HUES64 (cell line): ENCODE measurements at regions not wholly inside any gene's neighbourhood (a gene's known extent, or its start where the extent isn't known, plus 50 kb on each side); places are given as distances from the start of the nearest gene placed in this dataset.

ENCODE experiments used
- H3K27ac ChIP-seq: 2 replicates; pipeline ENCODE4 v1.7.0; 2013; ENCODE audit warnings: low read depth, low read length, inconsistent platforms
- H3K27me3 ChIP-seq: 2 replicates; pipeline ENCODE4 v1.6.1; 2013; ENCODE audit warnings: mild to moderate bottlenecking, low read length; ENCODE audit not compliant: insufficient read depth
- H3K36me3 ChIP-seq: 2 replicates; pipeline ENCODE4 v1.6.1; 2013; ENCODE audit warnings: mild to moderate bottlenecking, low read length; ENCODE audit not compliant: insufficient read depth
- H3K4me1 ChIP-seq: 2 replicates; pipeline ENCODE4 v1.6.1; 2013; ENCODE audit warnings: mild to moderate bottlenecking, low read length, moderate library complexity; ENCODE audit not compliant: insufficient read depth
- H3K4me3 ChIP-seq: 2 replicates; pipeline ENCODE4 v1.5.1; 2013; ENCODE audit warnings: mild to moderate bottlenecking, low read length, moderate library complexity
- H3K9ac ChIP-seq: 2 replicates; pipeline ENCODE4 v1.6.1; 2013; ENCODE audit warnings: mild to moderate bottlenecking, low read depth, low read length
- H3K9me3 ChIP-seq: 2 replicates; pipeline ENCODE4 v1.6.1; 2013; ENCODE audit warnings: low read depth, low read length; ENCODE audit not compliant: insufficient read depth
- WGBS: fragments of 150-250, 120-280 bp; methylation state at CpG from one replicate; pipeline ENCODE4 v1.1.7; 2013; ENCODE audit warnings: missing lambda C conversion rate; 5-methylcytosine and 5-hydroxymethylcytosine counted together

DNA sequence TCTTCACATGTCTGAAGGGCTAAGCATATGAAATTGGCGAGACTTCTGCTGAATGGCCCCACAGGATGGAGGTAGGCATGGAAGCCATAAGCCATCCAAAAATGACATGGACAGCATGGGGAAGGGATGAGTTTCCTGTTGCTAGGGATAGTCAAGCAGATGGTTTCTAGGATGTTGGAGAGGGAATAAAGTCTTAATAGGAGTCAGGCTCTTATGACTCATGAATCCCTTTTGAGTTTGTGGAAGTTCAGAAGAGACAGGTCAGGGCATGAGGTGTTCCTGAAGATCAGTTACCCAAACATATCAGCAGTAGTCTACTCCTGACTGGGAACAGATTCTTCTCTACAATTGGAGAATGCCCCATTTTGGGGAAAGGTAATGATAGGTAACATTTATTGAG, 243.9 kb downstream of the REEP3 start:
- H3K27me3 ChIP-seq: no peaks in the 10 kb centered on the region
- no peak overlapping the region for H3K27ac ChIP-seq
- H3K9ac ChIP-seq: no peak overlapping the region
- H3K4me1 ChIP-seq: peaks cover 12% of the 10 kb centered on the region
- WGBS: 100% methylated on average over 1 of the region's 1 CpG
- no peak overlapping the region for H3K4me3 ChIP-seq
- no peaks in the 10 kb centered on the region for H3K36me3 ChIP-seq
- H3K9me3 ChIP-seq: no peaks in the 10 kb centered on the region

DNA sequence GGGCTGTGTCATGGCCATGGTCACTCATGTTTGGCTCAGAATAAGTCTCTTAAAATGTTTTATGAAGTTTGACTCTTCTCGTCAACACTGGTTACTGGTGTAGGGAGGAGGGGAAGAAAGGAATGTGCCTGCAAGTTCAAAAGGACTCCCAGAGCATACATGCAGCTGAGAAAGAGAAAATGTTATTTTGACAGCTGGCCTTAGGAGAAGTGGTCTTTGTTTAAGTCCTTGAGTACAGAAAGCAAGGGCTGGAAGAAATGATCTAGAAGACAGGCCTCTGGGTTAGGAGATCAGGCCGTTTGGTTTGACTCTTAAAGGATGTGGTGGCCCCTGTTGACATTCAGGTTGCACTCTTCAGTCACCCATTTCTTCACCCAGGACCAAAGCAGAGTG, 245.5 kb downstream of the REEP3 start:
- H3K4me3 ChIP-seq: no peak overlapping the region
- no peaks in the 10 kb centered on the region for H3K36me3 ChIP-seq
- 48% methylated on average over 2 of the region's 2 CpGs for WGBS
- 0 out of 2 replicates have a peak overlapping the region, but pooled peaks have one; percentile 10 for H3K27ac ChIP-seq
- no peaks in the 10 kb centered on the region for H3K27me3 ChIP-seq
- H3K9ac ChIP-seq: no peak overlapping the region
- H3K9me3 ChIP-seq: no peaks in the 10 kb centered on the region
- peaks cover 12% of the 10 kb centered on the region for H3K4me1 ChIP-seq

- H3K4me1 ChIP-seq: peaks cover 12% of the 10 kb centered on the region
- no peaks in the 10 kb centered on the region for H3K27me3 ChIP-seq
- no peak overlapping the region for H3K27ac ChIP-seq
- no peak overlapping the region for H3K9ac ChIP-seq
- no peaks in the 10 kb centered on the region for H3K36me3 ChIP-seq
- no peaks in the 10 kb centered on the region for H3K9me3 ChIP-seq
- WGBS: 90% methylated on average over 2 of the region's 4 CpGs
- no peak overlapping the region for H3K4me3 ChIP-seq
Measured at GRCh38 chr10:63767138-63767801, 246.1 kb downstream of the REEP3 start.

GRCh38 chr10:63769367-63769766, 248.2 kb downstream of the REEP3 start:
- Histone ChIP-seq H3K4me3 (no peak overlapping the region), H3K9ac (no peak overlapping the region), H3K9me3 (no peaks in the 10 kb centered on the region), H3K4me1 (peaks cover 12% of the 10 kb centered on the region), H3K27ac (no peak overlapping the region), H3K36me3 (no peaks in the 10 kb centered on the region), H3K27me3 (no peaks in the 10 kb centered on the region)

DNA sequence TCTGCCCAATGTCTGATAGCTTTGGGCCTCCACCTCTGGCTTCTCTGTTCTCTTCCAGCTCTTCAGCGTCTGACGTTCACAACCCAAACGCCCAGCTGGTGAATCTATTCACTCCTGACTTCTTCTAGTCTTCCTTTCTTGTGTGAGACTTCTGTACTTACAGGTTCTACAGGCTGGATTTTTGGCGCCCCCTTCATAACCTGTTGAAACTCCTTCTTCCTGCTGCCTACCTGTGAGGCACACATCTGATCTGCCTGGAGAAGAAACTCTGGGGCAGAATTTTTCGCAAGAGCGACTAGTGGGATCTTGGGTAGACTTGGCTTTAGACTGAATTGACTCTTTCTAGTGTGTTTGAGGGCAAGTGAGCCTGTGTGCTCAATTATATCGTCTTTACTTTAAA, 249.3 kb downstream of the REEP3 start:
- Histone ChIP-seq H3K4me1 (peaks cover 12% of the 10 kb centered on the region), H3K4me3 (no peak overlapping the region), H3K36me3 (no peaks in the 10 kb centered on the region), H3K27me3 (no peaks in the 10 kb centered on the region), H3K9me3 (no peaks in the 10 kb centered on the region), H3K27ac (no peak overlapping the region), H3K9ac (no peak overlapping the region)
- 88% methylated on average over 7 of the region's 7 CpGs for WGBS

GRCh38 chr10:63772491-63772890, 251.3 kb downstream of the REEP3 start:
- Histone ChIP-seq H3K4me1 (no peaks in the 10 kb centered on the region), H3K36me3 (no peaks in the 10 kb centered on the region), H3K9ac (no peak overlapping the region), H3K9me3 (no peaks in the 10 kb centered on the region), H3K27me3 (no peaks in the 10 kb centered on the region), H3K27ac (no peak overlapping the region), H3K4me3 (no peak overlapping the region)
- 80% methylated on average over 1 of the region's 1 CpG for WGBS

GRCh38 chr10:63773106-63773505, 251.9 kb downstream of the REEP3 start:
- no peaks in the 10 kb centered on the region for H3K4me1 ChIP-seq
- H3K9me3 ChIP-seq: no peaks in the 10 kb centered on the region
- H3K27me3 ChIP-seq: no peaks in the 10 kb centered on the region
- 68% methylated on average over 1 of the region's 1 CpG for WGBS
- no peak overlapping the region for H3K9ac ChIP-seq
- H3K36me3 ChIP-seq: no peaks in the 10 kb centered on the region
- H3K27ac ChIP-seq: no peak overlapping the region
- no peak overlapping the region for H3K4me3 ChIP-seq

DNA sequence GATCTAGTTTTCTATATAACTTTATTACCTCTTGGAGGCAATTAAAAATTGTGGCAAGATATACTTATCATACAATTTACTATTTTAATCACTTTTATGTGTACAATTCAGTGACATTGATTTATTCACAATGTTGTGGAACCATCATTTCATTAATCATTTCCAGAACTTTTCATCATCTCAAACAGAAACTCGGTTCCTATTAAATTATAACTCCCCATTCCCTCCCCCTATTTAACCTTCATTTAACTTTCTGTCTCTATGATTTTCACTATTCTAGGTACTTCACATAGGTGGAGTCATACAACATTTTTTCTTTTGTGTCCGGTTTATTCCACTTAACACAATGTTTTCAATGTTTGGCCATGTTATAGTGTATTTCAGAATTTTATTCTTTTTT, 252.8 kb downstream of the REEP3 start:
- no peak overlapping the region for H3K27ac ChIP-seq
- 93% methylated on average over 1 of the region's 2 CpGs for WGBS

GRCh38 chr10:63780101-63780500, 258.9 kb downstream of the REEP3 start:
- WGBS: 92% methylated on average over 2 of the region's 3 CpGs
- Histone ChIP-seq H3K27ac (no peak overlapping the region), H3K9me3 (no peaks in the 10 kb centered on the region), H3K9ac (no peak overlapping the region), H3K4me3 (no peak overlapping the region), H3K27me3 (no peaks in the 10 kb centered on the region), H3K4me1 (no peaks in the 10 kb centered on the region), H3K36me3 (no peaks in the 10 kb centered on the region)

More for the DNA sequence above, 252.8 kb downstream of the REEP3 start:
- H3K4me3 ChIP-seq: no peak overlapping the region
- H3K4me1 ChIP-seq: no peaks in the 10 kb centered on the region
- H3K27me3 ChIP-seq: no peaks in the 10 kb centered on the region
- no peak overlapping the region for H3K9ac ChIP-seq
- no peaks in the 10 kb centered on the region for H3K9me3 ChIP-seq
- no peaks in the 10 kb centered on the region for H3K36me3 ChIP-seq

DNA sequence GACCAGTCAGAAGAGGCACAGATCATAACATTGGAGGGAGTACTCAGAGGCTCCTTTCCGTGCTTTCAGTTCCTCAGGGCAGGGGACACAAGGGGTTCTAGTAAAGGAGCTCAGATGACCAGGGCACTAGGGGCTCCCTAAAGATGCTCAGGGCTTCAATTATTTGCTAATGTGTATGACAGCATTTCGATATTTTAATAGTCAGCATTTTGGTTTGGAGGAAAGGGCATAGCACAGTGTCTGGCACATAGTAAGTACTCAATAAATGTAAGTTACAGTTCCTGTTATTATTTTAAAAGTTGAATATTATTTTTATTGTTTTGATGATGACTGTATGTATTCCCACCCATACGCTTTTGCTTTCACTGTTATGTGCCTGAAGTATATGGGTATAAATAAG, 260.0 kb downstream of the REEP3 start:
- Histone ChIP-seq H3K9me3 (no peaks in the 10 kb centered on the region), H3K9ac (no peak overlapping the region), H3K27me3 (no peaks in the 10 kb centered on the region), H3K4me3 (no peak overlapping the region), H3K36me3 (no peaks in the 10 kb centered on the region), H3K27ac (no peak overlapping the region), H3K4me1 (no peaks in the 10 kb centered on the region)
- WGBS: 97% methylated on average over 3 of the region's 3 CpGs

DNA sequence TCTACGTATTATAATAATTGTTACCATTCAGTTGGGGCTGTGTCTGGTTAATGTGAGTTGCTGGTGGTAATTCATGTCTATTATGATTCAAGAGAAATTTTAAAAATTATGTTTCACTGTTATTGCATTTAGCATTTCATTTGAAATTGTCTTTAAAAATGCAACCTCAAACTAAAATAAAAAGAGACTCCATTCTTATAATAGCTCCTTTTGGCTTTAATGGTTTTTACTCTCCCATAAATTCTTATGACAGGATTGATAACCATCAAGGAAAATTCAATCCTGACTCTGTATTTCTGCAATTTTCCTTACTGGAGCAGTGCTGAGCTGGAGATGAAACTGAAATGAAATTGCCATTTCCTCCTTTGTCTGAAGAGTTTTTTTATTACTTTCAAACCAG, 262.7 kb downstream of the REEP3 start:
- no peak overlapping the region for H3K27ac ChIP-seq
- WGBS: 100% methylated on average over 1 of the region's 1 CpG
- no peak overlapping the region for H3K9ac ChIP-seq
- H3K4me1 ChIP-seq: no peaks in the 10 kb centered on the region
- H3K4me3 ChIP-seq: no peak overlapping the region
- H3K9me3 ChIP-seq: no peaks in the 10 kb centered on the region
- no peaks in the 10 kb centered on the region for H3K27me3 ChIP-seq
- H3K36me3 ChIP-seq: no peaks in the 10 kb centered on the region
